ENCODE measurements at regions not wholly inside any gene's neighbourhood (a gene's known extent, or its start where the extent isn't known, plus 50 kb on each side); places are given as distances from the start of the nearest gene placed in this dataset.

GRCh38 chr3:159789742-159790635 is 198.6 kb upstream of the IL12A start:
- Histone ChIP-seq H4K20me1 (ENCODE audit: insufficient read depth) (peaks cover 3% of the 10 kb centered on the region; the same call in 1 of the 2 replicates), H3K9ac (no peak overlapping the region), H3K9me2 (no peaks in the 10 kb centered on the region), H3K79me2 (ENCODE audit: insufficient read depth) (peaks cover 98% of the 10 kb centered on the region), H3K27me3 (ENCODE audit: insufficient read depth) (no peaks in the 10 kb centered on the region), H2AFZ (ENCODE audit: low read depth) (no peak overlapping the region), H3K27ac (ENCODE audit: low read depth in 2 of 2, low read length in 1 of 2) (no peak overlapping the region), H3K4me2 (no peak overlapping the region), H3K36me3 (replicated peaks in 1 of 2; ENCODE audit: control insufficient read depth in 1 of 2, insufficient read depth in 2 of 2, low read length in 1 of 2) (no peaks in the 10 kb centered on the region), H3K9me3 (no peaks in the 10 kb centered on the region), H3K4me1 (ENCODE audit: control insufficient read depth in 1 of 2, insufficient read depth in 2 of 2, low read depth in 1 of 2, low read length in 1 of 2) (peaks cover 14 to 37% of the 10 kb centered on the region in 2 experiments), H3F3A (replicated peaks; ENCODE audit: insufficient read depth) (peaks cover 11% of the 10 kb centered on the region), H3K4me3 (ENCODE audit: low read depth in 2 of 2, low read length in 1 of 2) (no peak overlapping the region)
- WGBS (ENCODE audit: low lambda C conversion rate): 95% methylated on average over 10 of the region's 10 CpGs
- no peak for TF ChIP-seq FOXM1 (IDR thresholded peaks at IDR 0.05; ENCODE audit: low read depth)
- TF ChIP-seq EP300 (IDR thresholded peaks at IDR 0.05; ENCODE audit: borderline replicate concordance in 1 of 2, low read depth in 1 of 2, low read length in 1 of 2): no peak
- TF ChIP-seq MXI1 (IDR thresholded peaks at IDR 0.05; ENCODE audit: low read depth, low read length): no peak
- TF ChIP-seq REST (IDR thresholded peaks at IDR 0.05; ENCODE audit: low read depth, low read length): no peak
- TF ChIP-seq GATA2 (CRISPR knock-in tag; IDR thresholded peaks at IDR 0.05): no peak
- no peak for TF ChIP-seq IRF3 (IDR thresholded peaks at IDR 0.05; ENCODE audit: low read depth, low read length)
- no peak for TF ChIP-seq PBX3 (IDR thresholded peaks at IDR 0.05)
- TF ChIP-seq CHD2 (IDR thresholded peaks at IDR 0.05; ENCODE audit: low read length, partially characterized antibody): no peak
- no peak for TF ChIP-seq ELF1 (IDR thresholded peaks at IDR 0.05)
- TF ChIP-seq ZBTB33 (IDR thresholded peaks at IDR 0.05; ENCODE audit: borderline replicate concordance, low read depth): no peak
- TF ChIP-seq FOXJ3 (CRISPR knock-in tag; IDR thresholded peaks at IDR 0.05): no peak
- no peak for TF ChIP-seq RXRA (IDR thresholded peaks at IDR 0.05; ENCODE audit: borderline replicate concordance, low read depth)
- TF ChIP-seq RCOR1 (IDR thresholded peaks at IDR 0.05; ENCODE audit: low read length): no peak
- no peak for TF ChIP-seq SIN3A (IDR thresholded peaks at IDR 0.05; ENCODE audit: borderline replicate concordance, low read depth, low read length)
- no peak for TF ChIP-seq MAX (IDR thresholded peaks at IDR 0.05; ENCODE audit: low read depth)
- no peak for TF ChIP-seq TCF12 (IDR thresholded peaks at IDR 0.05)
- TF ChIP-seq EZH2phosphoT487 (IDR thresholded peaks at IDR 0.05; ENCODE audit: borderline replicate concordance, low read depth): no peak
- TF ChIP-seq TAF1 (IDR thresholded peaks at IDR 0.05; ENCODE audit: borderline replicate concordance, low read depth, low read length): no peak
- no peak for TF ChIP-seq RAD21 (IDR thresholded peaks at IDR 0.05; ENCODE audit: low read length)
- no peak for TF ChIP-seq SMC3 (IDR thresholded peaks at IDR 0.05; ENCODE audit: low read depth, low read length)
- CTCF ChIA-PET: interaction anchor here (1.3 to 1.5 kb wide), 3 partner anchors 15 to 529 kb away, joined by 3 to 5 read pairs (median 3); no protein-coding TSS in a partner anchor
- POLR2A ChIA-PET: no interaction called here
- DNase-seq: no peak
